Right cardiac atrium (tissue), 5 donors: ENCODE measurements at regions not wholly inside any gene's neighbourhood (a gene's known extent, or its start where the extent isn't known, plus 50 kb on each side); places are given as distances from the start of the nearest gene placed in this dataset.

ENCODE experiments used
- ATAC-seq, 2 donors: fragments of 200-7000 bp; cut with Tn5 transposase; one replicate each; pipeline versions ENCODE4 v1.8.0 to v1.9.1; 2020; ENCODE audit warnings: moderate library complexity in 2 of 2, mild to moderate bottlenecking in 1 of 2
- DNase-seq, 3 donors: peaks; one replicate each; pipeline ENCODE4 v3.0.0-alpha.2; 2020
- H3K27ac ChIP-seq: one replicate; pipeline ENCODE4 v1.5.1; 2013; ENCODE audit warnings: mild to moderate bottlenecking, low read length, control low read depth, moderate library complexity
- H3K27me3 ChIP-seq: one replicate; pipeline ENCODE4 v1.6.1; 2013; ENCODE audit not compliant: control insufficient read depth, insufficient read depth
- H3K4me1 ChIP-seq: one replicate; pipeline ENCODE4 v1.6.1; 2013; ENCODE audit warnings: low read length; ENCODE audit not compliant: control insufficient read depth, insufficient read depth
- H3K4me3 ChIP-seq: one replicate; pipeline ENCODE4 v1.5.1; 2013; ENCODE audit warnings: low read length, control low read depth
- H3K9me3 ChIP-seq: one replicate; pipeline ENCODE4 v1.6.1; 2013; ENCODE audit warnings: low read length; ENCODE audit not compliant: control insufficient read depth
- WGBS: extraction: QIAGEN DNeasy Blood & Tissue Kit; methylation state at CpG from one replicate; pipeline ENCODE4 v1.1.7; 2013; 5-methylcytosine and 5-hydroxymethylcytosine counted together
- intact Hi-C, 4 donors: fragments of 100-400 bp; cut with DNase I; formaldehyde crosslinking; loops; one replicate each; pipeline versions ENCODE4 v1.11.0 to v1.14.0; 2022 to 2023
- donor health status: healthy with polysubstance abuse.
- donor health status: DM: no; HTN: yes; CAD: no.
- donor health status: DM: no; HTN: no; CAD: no.
- donor health status: DM: no; HTN: yes; CAD: no; lungs with severe emphysema.
- donor health status: DM: yes; HTN: yes; CAD: no.

DNA sequence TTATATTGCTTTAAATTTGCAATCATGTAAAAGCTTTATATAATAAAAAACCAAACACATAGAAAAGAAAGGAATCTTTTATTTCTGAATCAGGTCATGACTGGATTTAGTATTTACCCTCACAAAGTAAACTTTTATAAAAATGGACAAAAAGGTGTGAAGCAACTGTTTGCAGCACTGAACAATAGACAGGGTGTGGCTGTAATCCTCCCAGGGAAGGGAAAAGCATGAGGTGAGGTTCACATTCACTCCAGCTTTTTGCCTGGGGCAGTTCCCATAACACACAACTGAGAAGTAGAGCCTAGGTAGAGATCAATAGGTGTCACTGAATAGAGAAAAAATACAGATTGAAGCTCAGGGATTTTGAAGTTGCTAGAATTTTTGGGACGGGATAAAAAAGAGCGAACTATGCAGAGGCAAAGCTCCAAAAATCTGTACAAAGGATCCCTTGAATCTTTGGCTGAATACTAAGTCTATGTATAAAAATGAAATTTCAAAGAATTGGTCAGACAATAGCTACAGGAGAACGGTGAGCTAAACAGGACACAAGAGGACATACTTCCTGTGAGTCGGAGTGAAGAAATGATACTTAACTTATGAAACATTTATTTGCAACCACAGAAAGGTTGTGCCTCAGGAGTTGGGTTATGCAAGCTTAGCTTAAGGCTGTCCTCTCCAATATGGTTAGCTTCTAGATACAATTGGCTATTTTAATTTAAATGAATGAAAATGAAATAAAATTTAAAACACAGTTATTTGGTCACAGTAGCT, 162.0 kb upstream of the ZP4 start:
- DNase-seq (no peak), ATAC-seq (no peak)
- 81% methylated on average over 4 of the region's 4 CpGs for WGBS
- no peaks in the 10 kb centered on the region for H3K27me3 ChIP-seq
- H3K4me3 ChIP-seq, result no peak overlapping the region
- H3K4me1 ChIP-seq, result no peaks in the 10 kb centered on the region
- H3K9me3 ChIP-seq, result no peaks in the 10 kb centered on the region
- intact Hi-C loops, result no loop called here
- H3K27ac ChIP-seq, result no peak overlapping the region

DNA sequence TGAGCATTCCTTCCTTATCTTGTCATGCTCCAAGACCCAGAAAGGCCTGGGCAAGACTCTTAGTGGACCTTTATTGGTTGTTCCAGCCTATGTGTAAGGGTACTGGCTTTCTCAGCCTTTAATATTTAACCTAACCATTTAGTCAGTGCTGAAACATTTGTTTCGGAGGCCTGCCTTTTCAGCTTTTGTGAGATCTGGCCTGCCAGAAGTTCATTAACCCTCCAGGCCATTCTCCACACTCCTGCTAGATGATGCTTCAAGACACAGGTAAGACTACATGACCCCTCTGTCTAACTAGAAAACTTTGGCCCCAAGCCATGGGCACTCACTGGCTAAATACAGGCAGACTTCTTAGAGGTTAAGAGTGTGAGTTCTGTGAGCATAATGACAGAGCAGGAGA, 138.4 kb upstream of the ZP4 start:
- Histone ChIP-seq H3K4me3 (no peak overlapping the region), H3K27ac (no peak overlapping the region), H3K9me3 (peaks cover 4% of the 10 kb centered on the region), H3K27me3 (no peaks in the 10 kb centered on the region), H3K4me1 (no peaks in the 10 kb centered on the region)
- ATAC-seq (no peak), DNase-seq (no peak)
- 78% methylated on average over 1 of the region's 1 CpG for WGBS
- intact Hi-C loops, result no loop called here

DNA sequence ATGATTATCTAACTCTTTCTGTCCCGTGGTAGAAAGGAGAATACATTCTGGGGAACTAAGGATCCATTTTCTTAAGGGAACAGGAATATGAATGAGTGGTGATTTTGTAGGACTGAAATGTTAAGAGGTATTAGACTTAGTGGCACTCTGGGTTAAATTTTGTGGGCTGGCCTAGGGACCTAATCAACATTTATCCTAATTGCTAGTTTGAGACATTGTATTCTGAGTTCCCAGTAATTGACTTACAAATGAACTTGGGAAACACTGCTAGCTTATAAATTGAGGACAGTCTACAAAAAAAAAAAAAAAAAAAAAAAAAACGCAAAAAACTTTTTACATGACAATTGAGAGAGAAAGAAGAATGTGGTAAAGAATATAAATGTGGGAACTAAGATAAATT, 136.6 kb upstream of the ZP4 start:
- H3K4me3 ChIP-seq, result no peak overlapping the region
- H3K9me3 ChIP-seq, result peaks cover 4% of the 10 kb centered on the region
- H3K27me3 ChIP-seq, result no peaks in the 10 kb centered on the region
- H3K4me1 ChIP-seq, result no peaks in the 10 kb centered on the region
- no peak overlapping the region for H3K27ac ChIP-seq
- 41% methylated on average over 2 of the region's 2 CpGs for WGBS
- intact Hi-C loops, result no loop called here
- DNase-seq (no peak), ATAC-seq (no peak)

DNA sequence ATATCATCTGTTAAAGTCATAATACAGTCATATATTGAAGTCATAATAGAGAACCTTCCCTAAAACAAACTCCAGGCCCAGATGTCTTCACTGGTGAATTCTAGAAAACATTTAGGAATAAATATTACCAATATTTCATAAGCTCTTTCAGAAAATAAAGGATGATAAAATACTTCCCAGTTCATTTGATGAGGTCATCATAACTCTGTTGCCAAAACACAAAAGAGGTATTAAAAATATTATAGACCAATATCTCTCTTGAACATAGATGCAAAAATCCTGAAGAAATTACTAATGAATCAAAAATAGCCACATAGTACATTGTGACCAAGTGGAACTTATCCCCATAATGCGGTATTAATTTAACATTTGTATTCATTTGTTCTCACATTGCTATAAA, 132.4 kb upstream of the ZP4 start:
- H3K4me1 ChIP-seq, result no peaks in the 10 kb centered on the region
- no peaks in the 10 kb centered on the region for H3K27me3 ChIP-seq
- DNase-seq (no peak), ATAC-seq (no peak)
- no peak overlapping the region for H3K27ac ChIP-seq
- 89% methylated on average over 1 of the region's 1 CpG for WGBS
- no peak overlapping the region for H3K4me3 ChIP-seq
- H3K9me3 ChIP-seq, result no peaks in the 10 kb centered on the region
- intact Hi-C loops, result no loop called here

DNA sequence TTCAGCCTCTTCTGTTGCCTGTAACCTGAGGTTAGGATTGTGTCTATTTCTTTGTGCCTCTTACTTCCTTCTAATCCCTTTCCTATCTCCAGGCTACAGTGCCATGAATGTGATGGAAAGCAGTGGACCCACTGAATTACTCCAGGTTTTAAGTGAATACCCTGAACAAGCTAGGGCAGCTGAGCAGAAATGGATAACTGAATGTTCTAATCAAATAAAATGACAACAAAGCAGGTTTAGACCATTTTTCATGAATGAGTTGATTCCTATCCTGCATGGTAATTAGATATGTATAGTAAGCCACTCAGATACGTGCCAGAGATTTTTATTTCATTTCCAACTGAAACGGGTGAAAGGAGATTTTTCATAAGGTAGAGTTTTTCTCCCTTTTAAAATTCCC, 127.5 kb upstream of the ZP4 start:
- Histone ChIP-seq H3K9me3 (no peaks in the 10 kb centered on the region), H3K27ac (no peak overlapping the region), H3K27me3 (no peaks in the 10 kb centered on the region), H3K4me1 (no peaks in the 10 kb centered on the region), H3K4me3 (no peak overlapping the region)
- 78% methylated on average over 2 of the region's 2 CpGs for WGBS
- intact Hi-C loops, result no loop called here
- no peak for DNase-seq
- ATAC-seq, result no peak

DNA sequence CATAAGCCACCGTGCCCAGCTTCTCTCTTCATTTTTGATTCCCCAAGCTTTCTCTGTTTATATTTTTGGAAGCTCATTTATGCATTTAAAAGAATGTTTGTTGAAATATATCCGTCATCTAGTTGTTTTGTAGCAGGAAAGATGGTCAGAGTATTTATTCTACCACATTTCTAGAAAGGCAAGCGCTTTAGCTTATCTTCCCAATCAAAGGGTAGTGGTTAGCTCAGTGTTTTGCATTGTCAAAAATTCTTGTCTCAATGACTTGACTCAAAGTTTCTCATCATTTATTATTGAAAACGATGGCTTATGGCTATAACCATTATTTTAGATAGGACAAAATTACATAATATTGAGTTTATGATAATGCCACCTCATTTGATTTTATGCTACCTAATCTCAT, 116.1 kb upstream of the ZP4 start:
- intact Hi-C loops, result no loop called here
- 69% methylated on average over 4 of the region's 4 CpGs for WGBS
- ATAC-seq (no peak), DNase-seq (no peak)
- no peaks in the 10 kb centered on the region for H3K4me1 ChIP-seq
- H3K27ac ChIP-seq, result no peak overlapping the region
- H3K4me3 ChIP-seq, result no peak overlapping the region
- no peaks in the 10 kb centered on the region for H3K9me3 ChIP-seq
- no peaks in the 10 kb centered on the region for H3K27me3 ChIP-seq

DNA sequence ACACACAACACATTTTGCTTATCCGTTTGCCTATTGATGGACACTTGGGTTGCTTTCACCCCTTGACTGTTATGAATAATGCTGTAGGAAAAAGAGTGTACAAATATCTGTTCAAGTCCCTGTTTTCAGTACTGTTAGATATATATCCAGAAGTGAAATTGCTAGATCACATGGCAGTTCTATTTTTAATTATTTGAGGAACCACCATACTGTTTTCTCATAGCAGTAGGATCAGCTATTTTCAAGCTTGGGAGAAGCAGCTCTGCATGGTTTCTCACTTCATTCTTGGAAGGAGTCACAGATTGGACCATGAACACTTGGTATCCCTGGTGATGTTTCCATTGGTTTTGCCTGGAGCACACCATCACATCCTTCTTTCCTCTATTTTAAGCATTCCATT, 114.4 kb upstream of the ZP4 start:
- WGBS, result 81% methylated on average over 1 of the region's 1 CpG
- no peaks in the 10 kb centered on the region for H3K9me3 ChIP-seq
- no peak overlapping the region for H3K4me3 ChIP-seq
- no peak overlapping the region for H3K27ac ChIP-seq
- intact Hi-C loops, result no loop called here
- ATAC-seq (no peak), DNase-seq (no peak)
- no peaks in the 10 kb centered on the region for H3K27me3 ChIP-seq
- H3K4me1 ChIP-seq, result no peaks in the 10 kb centered on the region

DNA sequence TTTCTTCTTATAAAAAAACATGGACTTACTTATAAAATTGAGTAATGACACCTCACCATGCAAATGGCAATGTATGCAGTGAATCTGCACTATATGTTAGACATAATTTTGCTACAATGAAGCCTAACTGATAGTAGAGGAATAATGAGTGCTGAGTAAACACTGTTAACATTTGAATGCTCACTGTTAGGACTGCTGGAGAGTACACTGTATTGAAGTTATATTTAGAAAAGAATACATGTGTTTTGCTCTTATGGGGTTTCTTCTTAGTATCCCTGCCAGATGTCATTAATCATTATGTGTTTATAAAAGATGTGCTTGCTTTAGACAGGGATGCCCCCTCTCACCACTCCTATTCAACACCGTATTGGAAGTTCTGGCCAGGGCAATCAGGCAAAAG, 111.1 kb upstream of the ZP4 start:
- Histone ChIP-seq H3K27me3 (no peaks in the 10 kb centered on the region), H3K27ac (no peak overlapping the region), H3K4me1 (no peaks in the 10 kb centered on the region), H3K9me3 (no peaks in the 10 kb centered on the region), H3K4me3 (no peak overlapping the region)
- no peak for DNase-seq
- 51% methylated on average over 1 of the region's 1 CpG for WGBS
- ATAC-seq, result no peak
- intact Hi-C loops, result no loop called here

DNA sequence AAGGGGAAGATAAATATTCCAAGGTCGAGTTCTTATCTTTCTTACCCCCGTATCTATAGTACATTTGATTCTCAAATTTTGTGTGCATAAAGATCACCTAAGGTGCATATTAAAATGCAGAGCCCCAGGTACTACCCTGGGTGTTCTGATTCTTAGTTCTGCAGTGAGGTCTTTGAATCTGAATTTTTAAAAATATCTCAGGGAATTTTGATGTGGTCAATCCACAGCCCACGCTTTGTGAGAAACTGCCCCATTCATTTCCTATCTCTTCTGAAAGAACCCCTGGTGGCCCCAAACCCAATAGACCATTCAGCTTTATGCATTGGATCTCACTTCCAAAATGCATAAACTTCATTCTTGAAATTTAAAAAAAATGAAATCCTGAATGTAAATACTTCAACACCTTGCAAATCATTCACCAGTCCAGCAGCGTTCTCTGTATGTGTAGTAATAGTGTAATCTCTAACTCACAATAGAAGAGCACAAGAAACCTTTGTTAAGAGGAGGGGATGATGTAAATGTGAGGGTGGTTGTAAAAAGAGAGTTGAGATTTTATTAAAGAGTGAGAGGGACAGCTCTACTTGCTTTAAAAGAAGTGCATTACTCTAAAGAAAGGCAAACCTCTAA, 108.8 kb upstream of the ZP4 start:
- no peak for DNase-seq
- WGBS, result 64% methylated on average over 4 of the region's 4 CpGs
- H3K9me3 ChIP-seq, result no peaks in the 10 kb centered on the region
- no peaks in the 10 kb centered on the region for H3K4me1 ChIP-seq
- no peaks in the 10 kb centered on the region for H3K27me3 ChIP-seq
- ATAC-seq, result no peak
- H3K27ac ChIP-seq, result no peak overlapping the region
- intact Hi-C loops, result no loop called here
- no peak overlapping the region for H3K4me3 ChIP-seq

DNA sequence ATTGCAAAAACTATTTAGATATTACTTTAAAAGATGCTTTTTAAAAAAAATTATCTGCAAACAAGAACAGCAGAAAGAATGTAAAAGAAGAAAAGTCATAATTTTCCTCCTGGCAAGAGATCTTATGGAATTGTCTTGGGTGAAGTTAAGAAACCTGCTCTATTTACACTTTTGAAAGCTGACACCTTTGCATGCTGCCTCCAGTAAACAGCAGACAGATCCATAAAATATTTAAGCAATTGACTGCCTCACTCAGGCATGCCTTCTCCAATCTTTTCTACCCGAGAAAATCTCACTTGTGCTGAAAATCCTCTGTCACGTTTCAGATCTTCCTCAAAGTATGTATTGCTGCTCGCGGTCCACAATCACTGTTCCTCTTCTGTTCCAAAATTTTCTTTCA, 107.9 kb upstream of the ZP4 start:
- Histone ChIP-seq H3K4me3 (no peak overlapping the region), H3K27me3 (no peaks in the 10 kb centered on the region), H3K9me3 (no peaks in the 10 kb centered on the region), H3K27ac (no peak overlapping the region), H3K4me1 (no peaks in the 10 kb centered on the region)
- 67% methylated on average over 4 of the region's 4 CpGs for WGBS
- DNase-seq (no peak), ATAC-seq (no peak)
- intact Hi-C loops, result no loop called here

DNA sequence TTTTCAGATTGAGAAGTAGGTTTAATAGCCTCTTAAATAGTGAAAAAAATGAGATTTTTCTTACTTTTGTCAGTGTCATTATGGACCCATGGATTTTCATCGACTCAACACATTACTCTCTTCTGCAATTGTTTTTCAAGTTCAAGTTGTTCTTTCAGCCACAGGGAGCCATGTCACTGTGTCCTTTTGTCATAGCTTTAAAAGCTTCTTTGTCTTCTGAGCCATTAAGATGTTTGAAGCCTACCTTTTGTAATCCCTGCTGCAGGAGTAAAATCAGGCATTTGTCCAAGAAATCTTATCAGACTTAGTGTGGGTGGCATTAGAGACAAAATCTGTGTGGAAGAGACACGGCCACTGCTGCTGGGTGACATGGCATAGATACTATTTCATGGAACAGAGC, 92.8 kb upstream of the ZP4 start:
- H3K27me3 ChIP-seq, result no peaks in the 10 kb centered on the region
- intact Hi-C loops, result no loop called here
- no peaks in the 10 kb centered on the region for H3K9me3 ChIP-seq
- H3K4me1 ChIP-seq, result no peaks in the 10 kb centered on the region
- ATAC-seq, result no peak
- H3K27ac ChIP-seq, result no peak overlapping the region
- no peak for DNase-seq
- 58% methylated on average over 2 of the region's 2 CpGs for WGBS
- no peak overlapping the region for H3K4me3 ChIP-seq

DNA sequence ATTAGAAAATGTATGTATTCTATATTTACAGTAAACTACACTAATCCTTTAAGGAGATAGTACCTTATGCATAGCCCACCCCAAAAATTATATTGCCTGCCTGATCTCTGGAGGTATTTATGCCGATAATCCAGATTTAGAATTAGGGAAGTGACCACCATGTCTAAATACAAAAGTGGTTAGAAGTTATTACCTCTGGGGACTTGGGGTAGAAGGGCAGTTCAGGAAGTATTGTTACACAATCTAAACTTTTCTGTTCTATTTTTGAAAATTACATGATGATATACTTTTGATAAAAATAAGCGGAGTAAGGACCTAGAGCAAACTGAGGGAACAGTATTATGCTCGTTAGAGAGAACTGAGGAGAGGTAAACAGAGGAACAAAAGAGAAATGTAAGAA, 90.5 kb upstream of the ZP4 start:
- intact Hi-C loops, result no loop called here
- Histone ChIP-seq H3K4me1 (no peaks in the 10 kb centered on the region), H3K27me3 (no peaks in the 10 kb centered on the region), H3K4me3 (no peak overlapping the region), H3K27ac (no peak overlapping the region), H3K9me3 (no peaks in the 10 kb centered on the region)
- ATAC-seq (no peak), DNase-seq (no peak)
- 70% methylated on average over 3 of the region's 3 CpGs for WGBS
